Adrenal gland (tissue), 9 donors: ENCODE measurements at regions not wholly inside any gene's neighbourhood (a gene's known extent, or its start where the extent isn't known, plus 50 kb on each side); places are given as distances from the start of the nearest gene placed in this dataset.
A peak's percentile ranks its signal among the peaks of the same experiment; 100 is the strongest.

ENCODE experiments used
- DNase-seq, 7 donors: peaks; one replicate each; pipeline ENCODE4 v3.0.0-alpha.2; 2019 to 2020
- H3K27ac ChIP-seq, 5 donors: fragments of 200-600 bp; sonication (generic) in 4 of 5; 1 replicate in 3 of 5; 2 replicates in 2 of 5; pipeline versions ENCODE4 v1.5.1 to v1.8.0; 2016 to 2020; ENCODE audit warnings: mild to moderate bottlenecking in 1 of 5
- H3K27me3 ChIP-seq: fragments of 200-600 bp; 2 replicates; pipeline ENCODE4 v1.8.0; 2021
- H3K36me3 ChIP-seq, 2 donors: fragments of 200-600 bp; replicated peaks in 1 of 2; 1 replicate in 1 of 2; 2 replicates in 1 of 2; pipeline versions ENCODE4 v1.5.1 to v1.8.0; 2018 to 2022
- H3K4me1 ChIP-seq, 2 donors: fragments of 200-600 bp; replicated peaks in 1 of 2; 1 replicate in 1 of 2; 2 replicates in 1 of 2; pipeline versions ENCODE4 v1.5.1 to v1.8.0; 2018 to 2021
- H3K4me3 ChIP-seq, 4 donors: fragments of 200-600 bp; sonication (generic) in 3 of 4; one replicate each; pipeline ENCODE4 v1.5.1; 2016 to 2018
- H3K9me3 ChIP-seq, 3 donors: fragments of 200-600 bp; sonication (generic) in 1 of 3; replicated peaks in 1 of 3; 1 replicate in 2 of 3; 2 replicates in 1 of 3; pipeline versions ENCODE4 v1.5.1 to v1.8.0; 2016 to 2021
- POLR2A ChIP-seq, 2 donors: fragments of 450-650 bp; IDR thresholded peaks; one replicate each; pipeline ENCODE4 v1.6.1; 2017; ENCODE audit warnings: antibody characterized with exemption in 2 of 2, mild to moderate bottlenecking in 2 of 2, moderate library complexity in 1 of 2
- WGBS, 4 donors: extraction: QIAGEN DNeasy Blood & Tissue Kit in 2 of 4; methylation state at CpG; one replicate each; pipeline versions ENCODE4 v1.1.5 to v1.1.7; 2013 to 2017; 5-methylcytosine and 5-hydroxymethylcytosine counted together
- intact Hi-C, 2 donors: fragments of 100-400 bp; cut with DNase I; formaldehyde crosslinking; loops; one replicate each; pipeline versions ENCODE4 v1.14.1 to v1.15.0; 2022 to 2023
- TF ChIP-seq, protein P1 (sequence below), 6 experiments: fragments of 450-650 bp in 4 of 6; fragments of 200-600 bp in 2 of 6; sonication (generic) in 1 of 6; IDR thresholded peaks; 1 replicate in 5 of 6; 2 replicates in 1 of 6; pipeline versions ENCODE4 v1.5.1 to v1.8.0; 2016 to 2021; ENCODE audit warnings: antibody characterized with exemption in 6 of 6, mild to moderate bottlenecking in 2 of 6, moderate library complexity in 1 of 6
- donor health status: healthy with polysubstance abuse.
- donor health status: Bipolar disorder and iron deficiency.
- donor health status: DM: yes; HTN: yes; CAD: no.
- donor health status: DM: no; HTN: no; CAD: no.
- donor health status: DM: no; HTN: no; CAD: no.

DNA sequence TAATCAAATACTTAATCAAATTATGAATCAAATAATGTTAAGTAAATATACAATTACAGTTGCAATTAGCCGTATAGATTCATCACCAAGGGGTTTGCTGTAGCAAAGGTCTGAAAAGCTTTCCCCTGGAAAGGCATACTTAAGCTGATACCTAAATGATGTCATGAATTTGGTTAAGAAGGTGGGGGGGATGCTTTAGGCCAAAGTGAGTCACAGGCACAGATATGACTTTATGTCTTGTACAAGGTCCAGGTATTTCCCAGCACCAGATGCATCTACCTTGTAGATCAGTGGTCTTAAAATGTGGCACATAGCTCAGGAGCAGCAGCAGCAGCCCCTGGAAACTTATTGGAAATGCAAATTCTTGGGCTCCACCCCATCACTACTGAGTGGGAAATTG, 557.3 kb upstream of the CDH4 start:
- WGBS, 4 donors = 73 to 93% (median 81%) methylated on average over 1 of the region's 1 CpG
- Histone ChIP-seq H3K36me3 (no peaks in the 10 kb centered on the region), H3K27ac (no peak overlapping the region), H3K4me3 (no peak overlapping the region), H3K27me3 (no peaks in the 10 kb centered on the region), H3K9me3 (no peaks in the 10 kb centered on the region), H3K4me1 (no peaks in the 10 kb centered on the region)
- intact Hi-C loops = no loop called here
- TF ChIP-seq, protein P1, sequence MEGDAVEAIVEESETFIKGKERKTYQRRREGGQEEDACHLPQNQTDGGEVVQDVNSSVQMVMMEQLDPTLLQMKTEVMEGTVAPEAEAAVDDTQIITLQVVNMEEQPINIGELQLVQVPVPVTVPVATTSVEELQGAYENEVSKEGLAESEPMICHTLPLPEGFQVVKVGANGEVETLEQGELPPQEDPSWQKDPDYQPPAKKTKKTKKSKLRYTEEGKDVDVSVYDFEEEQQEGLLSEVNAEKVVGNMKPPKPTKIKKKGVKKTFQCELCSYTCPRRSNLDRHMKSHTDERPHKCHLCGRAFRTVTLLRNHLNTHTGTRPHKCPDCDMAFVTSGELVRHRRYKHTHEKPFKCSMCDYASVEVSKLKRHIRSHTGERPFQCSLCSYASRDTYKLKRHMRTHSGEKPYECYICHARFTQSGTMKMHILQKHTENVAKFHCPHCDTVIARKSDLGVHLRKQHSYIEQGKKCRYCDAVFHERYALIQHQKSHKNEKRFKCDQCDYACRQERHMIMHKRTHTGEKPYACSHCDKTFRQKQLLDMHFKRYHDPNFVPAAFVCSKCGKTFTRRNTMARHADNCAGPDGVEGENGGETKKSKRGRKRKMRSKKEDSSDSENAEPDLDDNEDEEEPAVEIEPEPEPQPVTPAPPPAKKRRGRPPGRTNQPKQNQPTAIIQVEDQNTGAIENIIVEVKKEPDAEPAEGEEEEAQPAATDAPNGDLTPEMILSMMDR (IDR thresholded peaks at IDR 0.05) = no peak
- no peak for TF ChIP-seq POLR2A (IDR thresholded peaks at IDR 0.05)
- no peak for DNase-seq

DNA sequence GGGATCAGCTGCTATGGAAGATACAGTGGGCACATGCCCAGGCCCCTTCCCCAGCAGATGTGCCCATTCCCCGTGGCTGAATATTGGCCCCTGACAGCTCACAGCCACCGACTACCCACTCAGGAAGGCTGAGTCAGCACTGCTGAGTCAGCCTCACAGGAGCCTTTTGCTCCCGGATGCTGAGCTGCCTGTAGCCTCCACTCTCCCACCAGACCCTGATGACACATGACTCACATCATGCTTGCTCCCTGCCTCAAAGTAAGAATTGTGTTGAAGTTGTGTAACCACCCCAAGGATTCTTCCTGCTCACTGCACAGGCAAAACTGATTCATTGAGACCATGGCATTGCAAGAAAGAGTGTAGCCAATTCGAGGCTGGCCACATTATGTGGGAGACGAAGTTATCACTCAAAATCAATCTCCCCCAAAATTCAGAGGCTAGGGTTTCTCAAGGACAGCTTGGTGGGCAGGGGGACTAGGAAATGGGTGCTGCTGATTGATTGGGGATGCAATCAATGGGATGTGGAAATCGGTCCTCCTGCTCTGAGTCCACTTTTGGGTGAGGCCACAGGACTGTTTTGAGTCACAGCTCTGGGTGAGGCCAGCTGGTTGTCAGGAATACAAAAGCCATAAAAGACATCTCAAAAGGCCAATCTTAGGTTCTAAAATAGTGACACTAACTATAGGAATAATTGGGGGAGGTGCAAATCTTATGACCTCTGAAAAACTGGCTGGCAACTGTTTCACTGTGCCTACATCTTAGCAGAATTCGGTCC, 556.6 kb upstream of the CDH4 start:
- H3K4me3 ChIP-seq = no peak overlapping the region
- no peak for TF ChIP-seq POLR2A (IDR thresholded peaks at IDR 0.05)
- TF ChIP-seq, protein P1 (IDR thresholded peaks at IDR 0.05) = no peak
- H3K27me3 ChIP-seq = no peaks in the 10 kb centered on the region
- intact Hi-C loops = no loop called here
- WGBS, 4 donors = 53 to 77% (median 59%) methylated on average over 4 to 7 of the region's 7 CpGs
- no peaks in the 10 kb centered on the region for H3K4me1 ChIP-seq
- H3K9me3 ChIP-seq = no peaks in the 10 kb centered on the region
- H3K27ac ChIP-seq = no peak overlapping the region
- H3K36me3 ChIP-seq = no peaks in the 10 kb centered on the region
- DNase-seq = peak in 3 of 7 donors; percentile 18 to 22 (median 18)

DNA sequence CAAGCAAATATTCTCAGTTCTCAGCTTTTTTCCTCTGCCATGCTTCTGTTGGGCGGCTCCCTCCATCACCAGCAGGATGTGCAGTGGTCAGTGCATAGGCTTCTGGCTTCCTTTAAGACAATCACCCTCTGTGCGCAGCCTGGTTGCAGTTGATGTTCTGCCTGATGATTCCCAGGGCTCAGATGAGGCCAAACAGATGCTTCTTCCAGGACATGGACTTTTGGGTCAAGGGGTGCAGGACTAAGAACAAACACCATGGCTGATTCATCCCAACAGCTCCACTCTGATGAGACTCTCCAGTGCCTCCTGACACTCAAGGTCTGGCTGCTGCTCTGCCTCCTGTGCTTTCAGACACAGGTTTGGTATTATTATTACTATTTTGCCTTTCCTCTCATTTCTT, 554.8 kb upstream of the CDH4 start:
- no peaks in the 10 kb centered on the region for H3K9me3 ChIP-seq
- no peak overlapping the region for H3K27ac ChIP-seq
- TF ChIP-seq, protein P1 (IDR thresholded peaks at IDR 0.05) = no peak
- TF ChIP-seq POLR2A (IDR thresholded peaks at IDR 0.05) = no peak
- H3K36me3 ChIP-seq = no peaks in the 10 kb centered on the region
- H3K4me1 ChIP-seq = no peaks in the 10 kb centered on the region
- 83 to 95% (median 90%) methylated on average over 2 of the region's 2 CpGs for WGBS, 4 donors
- DNase-seq = no peak
- H3K27me3 ChIP-seq = no peaks in the 10 kb centered on the region
- no peak overlapping the region for H3K4me3 ChIP-seq
- intact Hi-C loops = no loop called here

DNA sequence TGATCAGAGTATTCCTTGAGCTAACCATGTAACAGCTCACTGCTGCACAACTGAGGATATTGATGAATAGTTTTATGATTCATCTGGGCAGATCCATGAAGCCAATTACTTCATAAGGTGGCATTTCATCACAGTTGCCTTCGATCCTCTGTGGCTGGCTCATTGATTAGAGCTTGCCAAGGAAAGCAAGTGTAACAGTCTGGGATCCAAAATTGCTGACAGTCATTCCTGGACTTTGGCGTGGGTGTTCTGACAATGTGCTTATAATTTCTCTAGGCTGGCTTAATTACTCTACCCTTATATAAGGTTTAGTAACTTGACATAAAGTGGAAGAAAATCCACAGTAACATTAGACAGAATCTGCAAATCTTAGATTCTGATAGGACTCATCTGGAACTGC, 551.3 kb upstream of the CDH4 start:
- H3K27ac ChIP-seq = no peak overlapping the region
- H3K36me3 ChIP-seq = no peaks in the 10 kb centered on the region
- H3K4me1 ChIP-seq = no peaks in the 10 kb centered on the region
- no peak for DNase-seq
- H3K9me3 ChIP-seq = no peaks in the 10 kb centered on the region
- TF ChIP-seq, protein P1 (IDR thresholded peaks at IDR 0.05) = no peak
- TF ChIP-seq POLR2A (IDR thresholded peaks at IDR 0.05) = no peak
- WGBS, 4 donors = 66 to 79% (median 74%) methylated on average over 2 of the region's 2 CpGs
- H3K4me3 ChIP-seq = no peak overlapping the region
- H3K27me3 ChIP-seq = peaks cover 1% of the 10 kb centered on the region
- intact Hi-C loops = no loop called here
